GM18868 (cell line): ENCODE measurements at regions not wholly inside any gene's neighbourhood (a gene's known extent, or its start where the extent isn't known, plus 50 kb on each side); places are given as distances from the start of the nearest gene placed in this dataset.
A peak's percentile ranks its signal among the peaks of the same experiment; 100 is the strongest.
"Not testable (repeated sequence)": the region's sequence is repeated elsewhere in the genome, so short reads cannot be mapped to it uniquely, and the experiment has no call there.

Source experiments
- ATAC-seq: cut with Tn5 transposase; IDR thresholded peaks from one replicate; pipeline ENCODE4 v1.9.1; 2021; ENCODE audit warnings: mild to moderate bottlenecking, moderate library complexity; ENCODE audit not compliant: unreplicated experiment

DNA sequence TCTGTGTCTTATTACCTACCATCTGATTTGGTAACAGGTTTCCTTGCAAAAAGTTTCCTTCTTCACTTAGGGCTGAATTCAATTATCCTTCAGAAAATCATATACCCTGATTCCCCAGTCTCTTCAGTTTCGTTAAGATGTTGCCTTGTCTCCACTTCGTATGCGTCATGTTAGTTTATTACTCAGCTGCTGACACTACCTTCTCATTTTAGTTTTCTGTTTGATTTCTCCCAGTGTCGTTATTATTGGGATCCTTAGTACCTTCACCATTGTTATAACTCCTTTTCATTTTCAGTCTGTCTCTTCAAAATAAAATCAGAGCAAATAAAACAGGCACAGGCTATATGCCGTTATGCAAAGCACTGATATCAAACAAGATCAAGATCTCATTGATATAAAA, 87.5 kb upstream of the RBPJ start:
- no peak for ATAC-seq

DNA sequence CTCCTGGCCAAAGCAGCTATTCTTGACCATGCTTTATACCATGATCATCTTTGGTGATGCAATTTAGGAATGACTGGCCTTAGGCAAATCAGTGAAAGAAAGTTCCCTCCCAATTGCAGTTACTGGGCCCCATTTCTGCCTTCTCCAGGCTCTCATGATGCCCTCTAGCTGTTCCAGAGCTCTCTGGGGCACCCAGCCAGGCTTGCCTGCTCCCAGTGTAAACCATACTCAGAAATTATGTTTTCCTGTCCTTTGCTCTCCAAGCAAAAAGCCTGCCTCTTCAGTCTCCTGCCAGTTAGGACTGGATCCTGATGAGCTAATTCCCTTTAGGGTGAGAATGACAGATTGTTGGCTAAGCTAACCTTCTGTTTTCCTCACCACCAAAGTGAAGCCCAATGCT, 85.3 kb upstream of the RBPJ start:
- no peak for ATAC-seq

DNA sequence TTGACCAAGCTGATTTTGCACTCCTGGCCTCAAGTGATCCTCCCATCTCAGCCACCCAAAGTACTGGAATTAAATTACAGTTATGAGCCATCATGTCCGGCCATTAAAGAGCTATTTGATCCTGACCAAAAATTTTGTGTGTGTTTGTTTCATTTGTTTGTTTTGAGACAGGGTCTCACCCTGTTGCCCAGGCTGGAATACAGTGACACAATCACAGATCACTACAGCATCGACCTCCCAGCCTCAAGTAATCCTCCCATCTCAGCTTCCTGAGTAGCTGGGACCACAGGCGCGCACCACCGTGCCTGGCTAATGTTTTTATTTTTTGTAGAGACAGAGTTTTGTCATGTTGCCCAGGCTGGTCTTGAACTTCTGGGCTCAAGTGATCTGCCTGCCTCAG, 82.9 kb upstream of the RBPJ start:
- ATAC-seq: no peak

DNA sequence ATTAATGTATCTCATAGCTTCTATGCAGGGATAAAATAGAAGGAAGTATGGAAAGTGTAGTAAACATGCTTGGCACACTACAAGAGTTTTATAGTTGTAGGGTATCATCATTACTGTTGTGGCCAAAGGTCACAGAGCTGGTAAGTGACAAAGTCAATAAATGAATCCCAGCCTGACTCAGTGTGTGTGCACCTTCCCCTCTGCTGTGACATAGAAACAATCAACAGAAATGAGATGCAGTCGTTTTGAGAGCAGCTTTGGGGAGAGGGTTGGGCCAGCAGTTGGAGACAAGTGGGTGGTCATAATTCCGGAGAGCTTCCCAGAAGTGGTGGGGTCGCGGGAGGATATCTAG, 82.4 kb upstream of the RBPJ start:
- no peak for ATAC-seq

DNA sequence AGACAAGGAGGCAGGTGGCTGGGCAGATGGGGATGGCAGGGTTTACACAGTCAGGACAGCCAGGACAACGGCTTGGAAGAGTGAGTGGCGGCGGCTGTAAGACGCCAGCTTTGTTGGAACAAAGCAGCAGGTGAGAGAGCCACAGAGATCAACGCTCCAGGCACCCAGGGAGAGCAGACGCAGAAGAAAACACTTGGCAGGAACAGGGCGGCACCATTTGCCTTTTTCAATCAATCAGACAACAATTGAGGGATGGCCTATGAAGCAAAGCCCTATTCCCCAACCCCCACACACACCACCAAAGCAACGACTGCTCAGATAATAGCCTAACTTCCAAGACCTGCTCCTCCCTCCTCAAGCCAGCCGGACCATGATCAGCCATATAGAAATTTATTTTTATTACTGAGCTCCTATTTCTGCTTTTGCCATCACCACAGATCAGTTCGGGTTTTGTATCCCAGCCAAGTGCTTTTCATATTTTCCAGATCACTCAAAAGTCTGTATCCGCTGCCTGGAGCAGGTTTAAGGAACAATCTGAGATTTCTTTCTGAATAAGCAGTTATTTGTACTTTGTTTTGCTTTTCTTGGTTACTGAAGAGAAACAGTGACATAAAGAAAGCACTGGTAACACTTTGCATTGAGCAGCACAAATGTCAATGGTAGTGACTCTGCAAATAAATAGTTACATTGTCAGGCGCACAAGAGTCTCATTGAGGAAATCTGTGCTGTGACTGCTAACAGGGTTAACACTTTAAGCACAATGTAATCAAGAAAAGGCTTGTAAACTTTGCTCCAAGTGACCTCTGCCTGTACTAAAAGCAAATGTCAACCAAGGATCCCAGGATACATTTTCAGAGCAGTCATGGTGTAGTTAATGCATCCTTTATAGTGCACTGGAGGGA, 81.8 kb upstream of the RBPJ start:
- no peak for ATAC-seq

DNA sequence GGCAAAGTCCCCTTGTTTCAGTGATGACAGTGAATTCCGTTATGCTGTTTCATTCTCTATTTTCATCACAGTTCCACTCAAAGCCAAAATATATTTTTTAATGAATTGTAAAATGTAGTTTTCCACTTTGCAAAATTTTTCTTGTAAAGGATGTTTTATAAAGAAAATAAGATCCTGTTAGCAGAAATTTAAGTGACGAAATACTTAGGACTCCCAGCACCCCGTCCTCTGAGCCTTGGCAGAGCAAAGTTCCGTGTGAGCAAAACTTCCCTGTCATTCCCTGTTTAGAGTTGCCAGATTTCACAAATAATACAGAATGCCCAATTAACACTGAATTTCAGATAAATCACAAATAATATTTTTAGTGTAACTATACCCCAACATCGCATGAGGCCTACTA, 81.0 kb upstream of the RBPJ start:
- ATAC-seq: no peak

DNA sequence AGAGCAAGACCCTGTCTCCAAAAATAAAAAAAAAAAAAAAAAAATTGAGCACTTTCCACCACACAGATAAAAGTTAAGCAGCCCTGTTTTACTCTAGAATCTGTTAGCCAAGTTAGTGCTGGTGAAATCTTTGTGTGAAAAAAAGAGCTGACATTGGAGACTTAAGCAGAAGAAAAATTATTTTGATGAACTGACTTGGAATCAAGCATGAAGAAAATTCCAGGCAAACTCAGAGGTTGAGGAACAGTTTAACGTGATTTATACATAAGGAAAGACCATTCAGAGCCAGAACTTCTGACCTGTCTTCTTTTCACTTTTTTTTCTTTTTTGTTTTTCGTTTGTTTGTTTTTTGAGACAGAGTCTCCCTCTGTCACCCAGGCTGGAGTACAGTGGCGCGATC, 79.6 kb upstream of the RBPJ start:
- ATAC-seq: no peak

DNA sequence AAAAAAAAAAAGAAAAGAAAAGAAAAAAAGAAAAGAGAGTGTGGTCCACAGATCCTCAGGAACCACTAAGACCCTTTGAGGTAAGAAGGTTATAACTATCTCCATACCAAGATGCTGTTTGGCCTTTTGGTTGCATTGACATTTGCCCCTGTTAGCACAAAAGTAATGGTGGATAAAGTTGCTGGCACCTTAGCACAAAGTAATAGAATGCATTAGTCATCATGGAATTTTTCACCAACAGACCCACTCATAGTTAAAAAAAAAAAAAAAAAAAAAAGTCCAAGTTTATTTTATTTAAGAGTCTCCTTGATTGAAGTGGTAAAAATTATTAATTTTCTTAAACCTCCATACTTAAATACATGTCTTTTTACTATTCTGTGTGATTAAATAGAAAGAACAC, 78.4 kb upstream of the RBPJ start:
- ATAC-seq: no peak

DNA sequence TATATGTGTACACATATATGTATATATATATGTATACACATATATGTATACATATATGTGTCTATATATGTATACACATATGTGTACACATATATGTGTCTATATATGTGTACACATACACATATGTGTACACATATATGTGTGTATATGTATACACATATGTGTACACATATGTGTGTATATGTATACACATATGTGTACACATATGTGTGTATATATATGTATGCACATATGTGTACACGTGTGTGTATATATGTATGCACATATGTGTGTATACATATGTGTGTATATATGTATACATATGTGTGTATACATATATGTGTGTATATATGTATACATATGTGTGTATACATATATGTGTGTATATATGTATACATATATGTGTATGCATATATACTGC, 76.7 kb upstream of the RBPJ start:
- ATAC-seq: not testable (repeated sequence)

DNA sequence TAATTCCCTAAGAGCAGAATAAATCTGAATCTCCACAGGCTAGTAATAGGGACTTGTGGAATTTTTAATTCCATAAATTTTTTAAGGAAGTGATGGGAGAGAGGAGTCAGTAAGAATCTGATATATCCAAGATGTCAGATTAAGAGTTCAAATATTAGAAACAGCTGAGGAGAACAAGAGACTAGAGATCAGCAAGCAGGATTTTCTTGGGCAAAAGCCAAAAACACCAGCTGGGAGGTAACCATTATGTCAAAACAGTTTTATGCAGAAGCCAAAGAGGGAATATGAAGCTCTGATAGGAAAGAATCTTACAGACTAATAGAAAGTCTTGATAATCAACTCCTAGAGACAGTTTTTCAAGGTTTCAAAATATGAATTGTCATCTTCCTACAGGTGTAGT, 72.2 kb upstream of the RBPJ start:
- no peak for ATAC-seq

DNA sequence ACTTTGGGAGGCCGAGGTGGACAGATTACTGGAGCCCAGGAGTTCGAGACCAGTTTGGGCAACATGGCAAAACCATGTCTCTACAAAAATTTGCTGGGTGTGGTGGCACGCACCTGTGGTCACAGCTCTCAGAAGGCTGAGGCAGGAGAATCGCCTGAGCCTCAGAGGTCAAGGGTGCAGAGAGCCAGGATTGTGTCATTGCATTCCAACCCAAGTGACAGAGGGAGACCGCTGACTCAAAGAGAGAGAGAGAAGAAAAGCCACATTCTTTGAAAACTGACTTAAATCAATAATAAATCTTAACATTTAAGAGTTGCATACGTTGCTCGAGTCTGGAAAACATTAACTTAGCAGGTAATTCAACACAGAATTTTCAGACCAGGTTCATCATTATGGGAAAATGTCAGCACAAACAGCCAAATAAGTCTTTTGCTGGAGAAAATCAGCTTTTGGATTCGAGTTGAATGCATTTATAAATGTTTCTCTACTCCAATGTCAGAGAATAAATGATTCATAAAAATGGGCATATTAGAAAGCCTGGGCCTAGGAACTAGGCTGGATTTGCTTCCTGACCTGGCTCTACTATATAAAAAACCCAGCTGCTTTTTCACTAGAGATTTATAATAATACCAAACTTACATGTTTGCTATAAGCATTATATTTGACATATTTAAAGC, 68.3 kb upstream of the RBPJ start:
- no peak for ATAC-seq

DNA sequence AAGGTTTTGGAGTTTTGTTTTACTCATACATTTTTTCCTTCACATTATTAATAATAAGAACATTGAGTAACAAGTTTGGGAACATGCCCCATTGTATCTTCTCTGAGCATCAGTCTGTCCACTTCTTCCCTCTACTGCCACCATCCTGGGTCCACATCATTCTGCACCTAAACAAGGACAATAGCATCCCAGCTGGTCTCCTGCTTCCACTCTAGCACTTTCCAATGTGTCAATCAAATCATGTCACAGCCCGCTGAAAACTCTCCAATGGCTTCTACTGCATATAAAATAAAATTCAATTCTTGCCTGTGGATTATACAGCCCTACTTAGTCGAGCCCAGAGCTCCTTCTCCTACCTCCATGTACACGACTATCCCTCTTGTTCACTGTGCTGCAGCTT, 66.8 kb upstream of the RBPJ start:
- ATAC-seq: no peak

DNA sequence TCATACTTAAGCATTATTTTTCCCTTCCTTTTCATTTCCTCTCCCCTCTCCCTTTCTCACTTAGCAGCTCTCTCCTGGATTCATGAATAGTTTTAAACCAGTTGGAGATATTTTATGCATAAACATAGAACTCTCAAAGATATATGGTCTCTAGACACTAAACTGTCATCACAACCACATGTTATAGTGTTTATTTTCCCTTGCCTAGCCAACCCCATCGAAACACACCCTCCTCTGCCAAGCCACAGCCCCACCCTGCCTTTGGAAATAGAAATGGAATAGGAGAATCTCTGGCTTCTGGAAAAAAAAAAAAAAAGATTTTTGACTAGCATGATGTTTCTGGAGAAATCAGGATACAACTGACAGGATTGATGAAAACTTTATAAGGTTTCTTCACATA, 64.8 kb upstream of the RBPJ start:
- ATAC-seq: no peak

DNA sequence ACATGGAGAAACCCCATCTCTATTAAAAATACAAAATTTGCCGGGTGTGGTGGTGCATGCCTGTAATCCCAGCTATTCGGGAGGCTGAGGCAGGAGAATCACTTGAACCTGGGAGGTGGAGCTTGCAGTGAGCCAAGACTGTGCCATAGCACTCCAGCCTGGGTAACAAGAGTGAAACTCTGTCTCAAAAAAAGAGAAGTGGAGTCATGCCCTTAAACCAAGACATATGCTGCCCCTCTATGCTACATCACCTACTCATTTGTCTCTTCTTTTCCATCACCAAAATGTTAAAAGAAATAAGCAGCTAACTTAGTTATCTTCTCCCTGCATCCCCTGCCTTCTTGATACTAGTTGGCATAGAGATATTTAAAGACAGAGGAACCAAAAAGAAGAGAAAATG, 63.4 kb upstream of the RBPJ start:
- ATAC-seq: peak; percentile 15

DNA sequence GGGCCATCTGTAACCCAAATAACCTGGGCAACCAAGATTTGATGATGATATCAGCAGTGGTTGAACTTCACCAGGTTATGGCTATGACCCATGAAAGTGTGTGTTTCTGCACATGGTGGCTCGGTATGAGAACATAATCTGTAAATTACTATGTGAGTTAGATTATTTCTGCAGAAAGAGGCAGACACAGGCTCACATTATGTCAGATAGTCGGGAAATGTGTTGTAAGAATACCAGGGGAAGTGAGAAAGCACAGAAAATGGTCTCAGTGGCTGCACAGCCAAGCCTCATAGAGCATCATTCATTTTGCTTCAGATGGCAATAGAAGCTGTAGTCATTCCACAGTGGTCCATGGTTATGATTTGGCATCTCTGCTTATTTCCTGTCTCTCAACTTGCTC, 63.0 kb upstream of the RBPJ start:
- peak; percentile 94 for ATAC-seq

DNA sequence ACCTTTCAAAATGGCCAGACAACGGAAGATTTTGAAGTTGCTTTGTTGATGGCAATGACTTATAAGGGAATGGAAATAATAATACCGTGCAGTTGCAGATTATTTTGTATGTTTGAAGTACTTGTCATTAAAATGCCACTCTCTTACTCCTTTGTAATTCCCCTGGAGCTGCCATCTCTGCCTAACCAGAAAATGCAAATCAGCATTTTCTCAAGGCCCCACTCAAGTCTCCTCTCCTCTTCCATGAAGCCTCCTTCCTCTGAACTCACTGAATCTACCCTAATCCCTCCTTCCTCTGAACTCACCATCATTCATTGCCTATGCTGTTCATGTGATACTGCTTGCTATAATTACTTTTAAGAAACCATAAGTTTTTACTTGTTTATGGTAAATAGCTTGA, 60.2 kb upstream of the RBPJ start:
- no peak for ATAC-seq

DNA sequence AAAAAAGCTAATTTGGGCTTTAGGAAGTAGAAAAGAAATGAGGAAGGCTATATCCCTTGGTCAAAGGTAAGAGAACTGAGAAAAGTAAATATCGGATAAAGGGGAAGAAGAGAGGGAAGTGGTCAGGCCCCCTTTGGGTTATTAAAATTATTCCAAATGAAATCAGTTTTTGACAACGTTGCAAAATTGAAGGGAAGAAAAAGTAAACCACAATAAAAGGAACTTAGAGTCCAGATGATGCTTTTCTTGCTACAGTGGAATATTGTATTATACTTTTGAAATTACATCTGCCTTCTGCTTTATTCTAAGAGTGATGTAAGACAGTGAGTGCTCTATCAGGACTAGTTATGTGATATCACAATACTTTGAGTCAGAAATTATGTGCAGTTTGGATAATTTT, 59.4 kb upstream of the RBPJ start:
- ATAC-seq: no peak

DNA sequence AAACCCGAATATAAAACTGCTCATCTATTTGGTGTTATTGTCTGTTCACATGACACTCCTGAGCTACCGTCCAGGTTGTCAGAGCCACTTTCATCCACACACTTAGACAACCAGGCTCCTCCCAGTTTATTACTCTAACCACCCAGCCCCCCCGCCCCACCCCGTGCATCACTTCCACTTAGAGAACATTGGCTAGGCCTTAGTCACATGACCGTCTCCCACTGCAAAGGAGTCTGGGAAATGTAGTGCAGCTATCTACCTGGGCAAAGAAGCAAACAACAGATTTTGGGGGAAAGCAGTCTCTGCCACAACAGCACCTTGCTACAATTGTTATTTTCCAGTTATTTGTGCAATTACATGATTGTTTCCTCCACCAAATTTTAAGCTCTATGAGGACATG, 57.6 kb upstream of the RBPJ start:
- ATAC-seq: peak; percentile 45

DNA sequence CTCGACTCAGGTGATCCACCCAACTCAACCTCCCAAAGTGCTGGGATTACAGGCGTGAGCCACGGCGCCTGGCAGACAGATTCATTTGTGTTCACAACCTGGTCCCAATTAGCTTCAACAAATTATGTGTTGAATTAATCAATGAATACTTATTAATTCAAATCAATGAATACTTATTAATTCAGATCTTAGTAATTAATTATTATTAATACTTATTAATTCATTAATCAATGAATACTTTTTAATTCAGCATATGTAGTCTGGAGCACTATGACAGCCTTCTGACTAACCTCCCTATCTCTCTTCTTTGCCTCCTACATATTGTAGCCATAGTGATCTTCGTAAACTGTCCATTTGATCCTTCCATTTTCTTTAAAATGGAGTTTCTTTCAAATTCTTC, 56.7 kb upstream of the RBPJ start:
- ATAC-seq: no peak

DNA sequence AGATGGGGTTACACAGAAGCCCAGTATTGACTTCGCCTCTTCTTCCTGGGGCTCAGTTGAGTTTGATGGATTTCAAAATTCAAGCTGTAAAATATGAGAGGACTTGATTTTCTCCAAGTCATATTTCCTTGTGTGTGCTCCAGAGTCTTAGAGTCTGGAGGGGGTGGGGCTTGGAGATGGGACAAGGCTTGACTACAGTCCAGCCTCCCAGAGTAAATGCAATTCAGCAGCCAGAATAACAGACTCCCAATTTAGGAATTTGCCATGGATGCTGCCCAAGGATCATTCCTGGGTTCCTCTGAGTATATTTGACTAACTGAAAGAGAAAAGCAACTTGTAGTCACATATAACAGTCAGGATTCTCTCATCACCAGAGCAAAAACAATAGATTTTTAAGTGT, 53.7 kb upstream of the RBPJ start:
- ATAC-seq: no peak

DNA sequence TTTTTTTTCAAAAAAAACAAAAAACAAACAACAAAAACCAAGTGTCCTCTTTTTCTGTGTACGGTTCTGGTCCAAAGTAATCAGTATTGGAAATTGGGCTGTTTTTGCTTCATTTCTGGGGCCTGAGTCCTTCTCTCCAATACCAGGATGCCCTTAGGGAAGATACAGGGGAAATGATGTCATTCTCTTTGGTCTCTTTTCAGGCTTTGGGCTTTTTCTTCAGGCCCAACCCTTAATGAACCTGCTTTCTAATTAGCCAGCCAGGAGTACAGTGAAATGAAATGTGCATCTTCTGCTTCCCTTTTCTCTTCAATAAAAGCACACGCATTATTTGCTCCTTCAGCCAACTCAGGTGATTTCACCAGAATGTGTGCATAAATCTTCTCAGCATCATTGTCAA, 52.6 kb upstream of the RBPJ start:
- no peak for ATAC-seq

DNA sequence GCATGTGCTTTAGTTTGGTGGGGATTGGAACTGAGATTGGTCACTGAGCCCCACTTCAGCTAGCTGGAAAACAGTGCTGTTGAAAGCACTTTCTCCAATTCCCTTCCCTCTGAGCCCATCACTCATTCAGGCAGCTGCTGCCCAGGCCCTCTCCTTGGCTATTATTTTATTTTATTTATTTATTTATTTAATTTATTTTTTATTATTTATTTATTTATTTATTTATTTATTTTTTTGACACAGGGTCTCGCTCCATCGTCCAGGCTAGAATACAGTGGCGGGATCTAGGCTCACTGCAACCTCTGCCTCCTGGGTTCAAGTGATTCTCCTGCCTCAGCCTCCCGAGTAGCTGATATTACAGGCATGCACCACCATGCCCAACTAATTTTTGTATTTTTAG, 51.8 kb upstream of the RBPJ start:
- ATAC-seq: no peak
